Erythroblast (primary cell): ENCODE measurements at regions not wholly inside any gene's neighbourhood (a gene's known extent, or its start where the extent isn't known, plus 50 kb on each side); places are given as distances from the start of the nearest gene placed in this dataset.

Experiments
- DNase-seq, 2 experiments: peaks; one replicate each; lab custom pipeline; 2025; lab: John Stamatoyannopoulos, UW
- GATA1 ChIP-seq: IDR thresholded peaks from 2 replicates; pipeline ENCODE4 v1.6.1; 2011; ENCODE audit warnings: low read depth, mild to moderate bottlenecking, control low read depth, low read length, moderate library complexity
- POLR2A ChIP-seq: IDR thresholded peaks from 2 replicates; pipeline ENCODE4 v1.6.1; 2011; ENCODE audit warnings: mild to moderate bottlenecking, low read length

GRCh38 chr1:81307786-81308185 lies 492.9 kb upstream of the ADGRL2 start:
- no peak for DNase-seq
- TF ChIP-seq GATA1 (no peak), POLR2A (no peak)

GRCh38 chr1:81305997-81306452 lies 494.7 kb upstream of the ADGRL2 start:
- DNase-seq, result peak; percentile 37 to 45
- TF ChIP-seq GATA1, result no peak
- no peak for TF ChIP-seq POLR2A

GRCh38 chr1:81304187-81304586 lies 496.5 kb upstream of the ADGRL2 start:
- TF ChIP-seq POLR2A, result no peak
- no peak for TF ChIP-seq GATA1
- DNase-seq, result no peak

GRCh38 chr1:81299892-81300291 lies 500.8 kb upstream of the ADGRL2 start:
- no peak for TF ChIP-seq GATA1
- TF ChIP-seq POLR2A, result no peak
- DNase-seq, result no peak

- no peak for DNase-seq
- TF ChIP-seq GATA1, result no peak
- no peak for TF ChIP-seq POLR2A
These were observed 502.5 kb upstream of the ADGRL2 start for GRCh38 chr1:81298266-81298665.

DNA sequence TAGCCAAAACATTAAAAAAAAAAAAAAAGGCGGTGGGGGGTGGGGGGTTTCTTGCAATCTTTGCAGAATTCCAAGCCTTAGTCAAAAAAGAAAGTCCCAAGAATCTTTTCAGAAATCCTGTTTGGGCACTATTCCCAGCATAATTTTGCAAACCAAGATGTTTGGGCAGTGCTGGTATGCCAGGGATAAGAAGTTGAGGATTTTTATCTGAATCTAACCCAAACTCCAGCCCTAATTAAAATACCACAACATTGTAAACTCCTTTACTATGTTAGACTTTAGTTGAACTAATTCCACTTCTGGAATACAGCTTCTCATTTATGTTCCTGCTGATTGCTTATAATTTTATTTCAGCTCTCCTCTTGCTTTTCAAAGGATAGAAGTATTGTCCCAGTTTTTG lies 504.1 kb upstream of the ADGRL2 start:
- TF ChIP-seq POLR2A (no peak), GATA1 (no peak)

GRCh38 chr1:81290326-81290725 lies 510.4 kb upstream of the ADGRL2 start:
- DNase-seq, result no peak
- TF ChIP-seq POLR2A (no peak), GATA1 (no peak)

More for the DNA sequence above, 504.1 kb upstream of the ADGRL2 start:
- no peak for DNase-seq

GRCh38 chr1:81288689-81289088 lies 512.0 kb upstream of the ADGRL2 start:
- no peak for DNase-seq
- no peak for TF ChIP-seq POLR2A
- TF ChIP-seq GATA1, result no peak

GRCh38 chr1:81287411-81288080 lies 513.2 kb upstream of the ADGRL2 start:
- TF ChIP-seq POLR2A (no peak), GATA1 (no peak)
- DNase-seq, result no peak

DNA sequence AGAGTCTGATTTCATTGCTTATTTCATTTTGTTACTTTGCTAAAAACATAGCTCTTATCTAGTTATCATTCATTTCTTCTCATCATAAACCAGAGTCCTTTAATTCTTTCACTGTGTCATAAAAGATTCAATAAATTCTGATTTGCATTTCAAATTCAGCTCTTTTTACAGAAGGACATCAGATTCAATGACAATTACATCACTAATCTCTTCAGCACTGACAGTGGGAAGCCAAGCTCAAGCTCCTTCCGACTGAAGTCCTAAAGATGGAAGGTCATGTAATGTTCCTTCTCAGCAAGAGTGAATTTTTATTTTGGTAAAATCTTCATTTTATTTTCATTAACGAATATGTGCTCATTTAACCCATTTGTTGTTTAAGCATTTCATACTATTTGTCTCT lies 530.7 kb upstream of the ADGRL2 start:
- TF ChIP-seq POLR2A, result no peak
- no peak for TF ChIP-seq GATA1

DNA sequence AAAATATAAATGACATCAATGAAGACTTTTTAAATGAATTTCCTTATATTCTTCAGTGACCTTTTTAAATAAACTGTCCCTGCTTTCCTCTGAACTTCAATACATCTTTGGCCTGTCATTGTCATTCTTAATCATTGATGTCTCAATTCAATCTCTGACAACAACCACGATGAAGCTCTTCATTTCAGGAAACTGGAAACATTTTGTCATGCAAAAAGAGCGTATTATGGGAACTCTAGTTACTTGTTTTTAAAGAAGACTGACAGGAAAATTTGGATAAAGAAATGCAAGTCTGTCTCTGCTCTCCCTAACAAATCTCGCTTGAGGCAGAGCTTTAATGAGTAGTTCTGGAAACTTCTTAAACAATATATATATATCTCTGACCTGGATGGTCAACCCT lies 535.8 kb upstream of the ADGRL2 start:
- no peak for DNase-seq
- TF ChIP-seq POLR2A (no peak), GATA1 (no peak)

More for the DNA sequence above, 530.7 kb upstream of the ADGRL2 start:
- DNase-seq, result no peak

DNA sequence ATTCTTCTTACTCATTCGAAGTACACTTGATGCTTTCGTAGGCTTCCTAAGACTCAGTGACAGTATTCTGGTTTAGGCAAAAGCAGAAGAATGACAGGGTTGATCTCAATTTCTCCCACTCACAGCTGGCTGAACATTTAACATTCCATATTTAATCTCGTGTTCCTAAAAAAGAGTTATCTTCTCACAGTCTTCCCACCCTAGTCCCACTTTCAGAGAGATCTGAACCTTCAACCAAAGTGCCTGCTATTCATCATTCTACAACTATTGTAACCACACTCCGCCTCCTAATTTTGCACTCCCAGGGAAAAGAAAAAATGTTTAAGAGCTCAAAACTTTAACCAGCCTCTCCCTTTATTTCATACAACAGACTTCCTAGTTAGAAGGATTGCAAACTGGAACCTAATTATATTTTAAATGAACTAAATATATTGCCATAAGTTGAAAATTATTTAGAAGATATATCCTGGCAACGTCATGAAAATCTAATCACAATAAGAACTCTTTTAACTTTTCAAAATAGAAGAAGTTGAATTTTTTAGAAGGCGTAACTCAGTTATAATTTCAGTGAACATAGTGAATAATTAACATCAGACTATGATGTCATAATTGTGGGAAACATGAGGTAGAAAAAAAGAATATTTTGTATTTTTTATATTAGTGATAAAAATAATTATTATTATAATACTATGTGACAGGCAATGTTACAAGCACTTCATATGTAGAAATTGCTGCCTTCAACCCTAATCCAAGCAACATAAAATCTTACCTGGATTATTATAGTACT lies 540.9 kb upstream of the ADGRL2 start:
- TF ChIP-seq GATA1, result no peak
- no peak for DNase-seq

DNA sequence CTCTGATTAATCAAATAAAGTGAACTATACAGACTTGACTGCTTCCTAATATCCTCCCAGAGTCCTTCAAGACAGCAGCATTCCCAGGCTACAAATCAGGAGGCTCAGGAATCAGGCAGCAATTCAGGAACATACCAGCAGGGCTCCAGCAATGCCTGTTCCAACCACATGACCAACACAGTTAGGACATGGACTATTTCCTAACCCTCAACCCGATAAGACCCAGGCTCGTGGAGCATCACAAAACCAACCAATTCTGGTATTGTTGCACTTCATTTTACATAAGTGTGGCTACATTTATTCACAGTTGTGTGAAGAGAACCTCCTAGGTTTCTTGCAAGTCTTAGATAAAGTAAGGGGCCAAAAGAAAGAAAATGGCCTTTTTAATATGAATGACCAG lies 546.2 kb upstream of the ADGRL2 start:
- TF ChIP-seq POLR2A (no peak), GATA1 (no peak)
- no peak for DNase-seq

DNA sequence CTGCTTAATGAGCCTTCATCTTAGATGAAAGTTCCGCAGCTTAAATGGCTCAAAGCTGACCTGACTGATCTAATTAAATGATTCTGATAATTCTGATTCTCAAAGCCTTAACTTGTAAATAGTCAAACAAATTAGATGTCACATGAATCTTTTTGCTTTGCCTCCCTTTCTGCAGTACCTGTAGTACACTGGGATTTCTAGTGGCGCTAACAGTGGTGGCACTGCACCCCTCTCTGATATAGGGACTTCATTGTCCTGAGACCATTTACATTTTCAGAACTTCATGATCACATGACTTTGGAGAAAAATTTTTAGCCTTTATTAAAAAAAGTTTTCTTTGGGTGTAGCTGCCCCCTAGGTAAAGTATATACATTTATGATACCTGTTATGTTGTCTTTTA lies 546.7 kb upstream of the ADGRL2 start:
- TF ChIP-seq GATA1, result no peak
- no peak for TF ChIP-seq POLR2A
- no peak for DNase-seq
